NCI-H2196 (cell line): ENCODE measurements at regions not wholly inside any gene's neighbourhood (a gene's known extent, or its start where the extent isn't known, plus 50 kb on each side); places are given as distances from the start of the nearest gene placed in this dataset.

ENCODE experiments used
- DNase-seq: peaks from one replicate; lab custom pipeline; 2025; ENCODE audit not compliant: unreplicated experiment; lab: John Stamatoyannopoulos, UW

DNA sequence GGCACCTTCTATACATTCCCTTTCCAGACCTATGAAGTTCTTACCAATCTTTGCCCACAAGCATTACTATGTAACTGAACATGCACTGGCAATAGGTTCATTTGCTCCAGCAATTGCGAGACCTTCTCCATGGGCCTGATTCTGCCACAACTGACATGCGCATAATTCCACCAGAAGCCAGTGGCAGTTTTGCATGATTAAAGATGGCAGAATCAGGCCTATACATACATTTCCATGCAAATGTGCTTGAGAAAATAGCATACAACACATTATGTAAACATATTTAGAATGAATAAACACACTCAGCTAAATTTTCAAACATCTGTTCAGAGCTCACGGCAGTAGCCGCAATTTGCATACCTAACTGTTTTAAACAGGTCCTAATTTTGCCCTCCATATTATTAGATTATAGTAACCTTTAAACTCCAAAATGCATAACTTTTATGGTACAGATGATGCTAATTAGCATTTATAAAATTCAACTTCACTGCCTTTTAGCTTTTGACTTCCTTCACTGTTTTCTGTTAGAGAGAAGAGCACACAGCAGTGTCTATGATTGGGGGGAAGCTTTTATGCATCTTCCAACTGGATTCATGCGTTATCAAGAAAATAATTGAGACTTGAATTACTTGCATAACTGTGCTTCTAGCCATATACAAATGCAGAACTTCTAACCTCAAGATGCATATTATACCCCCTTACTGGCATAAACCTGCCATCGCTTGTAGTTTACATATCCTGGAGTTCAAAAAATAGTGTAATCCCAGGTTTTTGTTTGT lies 155.3 kb upstream of the CDH19 start:
- DNase-seq = no peak

- DNase-seq = no peak
These were observed 154.1 kb upstream of the CDH19 start for GRCh38 chr18:66757946-66758345.

DNA sequence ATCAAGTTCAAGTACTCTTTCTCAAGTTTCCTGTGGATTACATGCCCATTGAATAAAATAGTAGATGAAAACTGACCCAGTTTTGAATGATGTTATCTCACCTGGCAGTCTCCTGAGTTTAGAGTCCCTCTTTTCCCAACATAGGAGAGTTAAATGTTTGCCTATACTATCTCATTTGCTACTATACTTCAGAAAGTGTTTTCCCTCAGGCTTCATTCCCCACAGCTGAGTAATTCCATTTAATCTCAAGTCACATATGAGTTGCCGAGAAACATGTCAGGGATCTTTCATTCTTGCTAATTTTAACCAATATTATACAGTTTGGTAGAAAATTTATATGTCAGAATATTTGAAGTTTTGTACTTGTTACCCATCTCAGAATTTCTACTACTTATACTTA lies 150.4 kb upstream of the CDH19 start:
- peak; percentile 8 for DNase-seq

DNA sequence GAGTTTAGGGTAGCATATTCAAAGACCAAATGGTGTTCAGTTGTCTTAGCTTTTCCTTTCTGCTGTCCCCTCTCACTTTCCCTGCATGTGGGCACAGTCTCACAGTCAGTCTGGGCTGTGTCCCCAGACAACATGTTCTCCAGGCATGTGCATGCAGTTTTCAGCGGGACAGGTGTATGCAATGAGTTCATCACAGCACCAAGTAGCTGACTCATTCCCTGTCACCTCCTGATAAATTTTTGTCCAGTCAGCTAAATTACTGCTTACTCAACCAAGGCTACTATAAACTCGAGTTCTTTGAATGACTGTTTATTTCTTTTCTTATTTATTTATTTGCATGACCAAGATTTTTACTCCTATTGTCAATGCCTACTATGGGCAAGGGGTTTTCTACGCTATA lies 148.8 kb upstream of the CDH19 start:
- DNase-seq = no peak

DNA sequence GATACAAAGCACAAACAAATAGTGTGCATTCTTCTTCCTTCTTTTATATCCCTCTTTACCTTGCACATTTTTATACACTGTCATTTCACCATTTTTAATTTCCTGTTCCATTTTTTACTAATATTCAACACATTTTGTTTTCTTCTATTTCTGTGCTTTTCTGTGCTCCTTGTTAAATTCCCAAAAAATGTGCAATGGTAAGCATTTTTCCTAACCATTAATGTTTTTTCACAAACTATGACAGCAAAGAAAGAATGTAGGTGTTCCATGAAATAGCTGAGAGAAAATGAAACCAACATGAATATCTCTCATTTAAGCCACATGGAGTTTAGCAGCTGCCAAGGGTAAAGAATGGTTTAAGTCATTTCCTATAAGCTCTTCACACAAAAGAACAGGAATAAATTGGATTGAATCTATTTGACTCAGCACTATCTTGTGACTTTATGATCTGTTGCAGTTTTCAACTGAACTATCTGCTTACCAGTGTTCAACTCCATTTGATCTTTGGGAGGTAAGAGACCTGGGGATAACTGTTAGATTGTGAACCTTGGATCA lies 145.7 kb upstream of the CDH19 start:
- no peak for DNase-seq

DNA sequence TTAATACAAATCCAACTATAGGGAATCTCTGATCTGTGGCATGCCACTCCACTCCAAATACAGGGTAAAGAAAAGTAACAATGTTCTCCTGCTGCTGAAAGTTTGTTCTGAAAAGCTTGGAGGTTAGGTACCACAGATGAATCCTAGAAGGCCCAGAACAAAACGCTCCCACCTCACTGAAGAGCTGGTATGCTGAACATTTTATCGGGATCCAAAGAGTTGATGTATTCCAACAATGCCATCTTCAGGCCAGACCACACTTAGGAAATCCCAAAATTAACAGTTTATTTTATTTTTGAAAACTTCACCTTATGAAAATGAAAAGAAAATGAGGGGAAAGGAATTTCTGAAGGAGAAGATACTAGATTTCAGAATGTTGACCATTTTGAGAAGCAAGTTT lies 145.1 kb upstream of the CDH19 start:
- DNase-seq = no peak

GRCh38 chr18:66742832-66743231 lies 138.9 kb upstream of the CDH19 start:
- no peak for DNase-seq

DNA sequence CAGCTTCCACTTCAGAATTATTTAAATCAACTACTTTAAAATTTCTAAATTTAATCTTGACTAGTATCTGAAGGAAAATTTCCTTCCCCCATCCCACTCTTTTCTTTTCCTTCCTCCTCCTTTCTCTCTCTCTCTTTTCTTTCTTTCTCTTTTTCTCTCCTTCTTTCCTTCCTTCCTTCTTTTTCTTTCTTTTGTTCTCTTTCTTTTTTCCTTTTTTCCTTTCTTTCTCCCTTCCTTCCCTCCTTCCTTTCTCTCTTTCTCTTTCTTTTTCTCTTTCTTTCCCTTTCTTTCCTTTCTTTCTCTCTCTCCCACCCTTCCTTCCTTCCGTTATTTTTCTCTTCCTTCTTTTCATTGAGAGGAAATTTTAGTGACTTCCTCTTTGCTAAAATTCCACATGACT lies 132.0 kb upstream of the CDH19 start:
- no peak for DNase-seq

DNA sequence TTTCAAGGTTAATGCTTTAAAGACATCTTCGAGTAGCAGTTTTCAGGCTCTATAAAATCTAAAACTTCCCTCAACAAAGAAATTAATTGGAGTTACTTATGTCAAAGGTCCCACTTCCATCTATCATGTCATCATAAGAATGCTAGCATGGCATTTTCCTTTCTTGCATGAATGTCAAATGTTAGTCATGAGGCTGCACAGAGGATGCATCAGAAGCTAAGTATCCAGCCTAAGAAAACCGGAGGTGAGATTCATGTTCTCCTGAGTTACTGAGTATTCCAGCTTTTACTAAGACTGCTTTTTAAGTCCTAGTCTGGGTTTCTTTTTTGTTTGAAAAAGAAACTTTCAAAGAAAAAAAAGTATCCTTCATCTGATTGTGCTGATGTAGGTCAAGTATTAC lies 130.6 kb upstream of the CDH19 start:
- no peak for DNase-seq

- no peak for DNase-seq
These were observed 128.0 kb upstream of the CDH19 start for GRCh38 chr18:66731890-66732289.

- no peak for DNase-seq
These were observed 125.8 kb upstream of the CDH19 start for GRCh38 chr18:66729442-66730239.

GRCh38 chr18:66728951-66729350 lies 125.1 kb upstream of the CDH19 start:
- no peak for DNase-seq

DNA sequence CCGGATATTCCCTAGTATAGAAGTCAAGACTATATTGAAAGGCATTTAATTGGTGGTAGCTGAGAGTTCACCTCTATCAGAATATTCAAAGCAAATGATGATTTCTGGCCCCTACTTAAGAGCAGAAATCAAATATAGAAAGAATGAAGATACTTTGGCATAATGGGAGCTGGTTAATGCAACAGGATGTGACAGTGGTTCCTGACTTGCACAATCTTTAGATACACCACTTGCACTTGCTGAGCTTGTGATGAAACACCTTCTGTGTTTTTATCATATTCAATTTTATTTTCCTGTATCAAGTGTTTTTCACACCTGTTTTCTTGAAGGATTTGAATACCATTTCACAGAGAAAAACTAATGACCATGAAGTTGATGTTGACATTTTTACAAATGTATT lies 124.1 kb upstream of the CDH19 start:
- no peak for DNase-seq

GRCh38 chr18:66724664-66725356 lies 120.9 kb upstream of the CDH19 start:
- peak; percentile 30 for DNase-seq

DNA sequence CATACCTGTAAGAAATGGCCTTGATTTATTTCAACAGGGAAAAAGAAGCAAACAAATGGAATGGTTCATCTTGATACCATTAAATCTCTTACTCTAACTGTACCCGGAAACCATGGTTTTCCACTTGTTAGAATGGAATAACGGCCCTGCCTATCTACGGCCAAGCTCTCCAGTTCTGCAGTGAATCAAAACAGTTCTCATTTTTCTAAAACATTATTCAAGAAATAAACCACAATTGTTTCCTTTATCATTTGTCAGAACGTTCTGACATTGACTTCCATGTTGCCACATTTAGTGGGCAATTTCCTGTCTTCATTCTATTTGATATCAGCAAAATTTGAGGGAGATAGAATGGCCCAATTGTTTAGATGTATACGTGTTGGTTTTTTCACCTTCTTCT lies 118.8 kb upstream of the CDH19 start:
- no peak for DNase-seq

GRCh38 chr18:66708646-66709045 lies 104.8 kb upstream of the CDH19 start:
- DNase-seq = no peak

DNA sequence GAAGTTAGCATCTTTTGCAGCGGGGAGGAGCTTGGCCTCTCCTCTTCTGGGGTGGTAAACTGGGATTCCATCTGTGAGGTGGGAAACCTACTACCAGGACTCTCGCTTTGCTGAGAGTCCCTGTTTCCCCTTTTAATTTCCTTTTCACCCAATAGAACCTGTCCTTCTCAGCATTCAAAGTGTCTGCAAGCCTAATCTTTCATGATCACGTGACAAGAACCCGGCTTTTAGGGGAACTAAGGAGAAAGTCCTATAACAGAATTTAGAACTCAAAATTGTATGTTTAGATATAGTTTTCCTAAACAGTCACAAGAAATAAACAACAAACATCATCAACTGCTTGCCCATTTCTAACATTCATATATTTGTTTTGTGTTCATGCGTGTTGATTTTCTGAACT lies 103.6 kb upstream of the CDH19 start:
- DNase-seq = no peak

DNA sequence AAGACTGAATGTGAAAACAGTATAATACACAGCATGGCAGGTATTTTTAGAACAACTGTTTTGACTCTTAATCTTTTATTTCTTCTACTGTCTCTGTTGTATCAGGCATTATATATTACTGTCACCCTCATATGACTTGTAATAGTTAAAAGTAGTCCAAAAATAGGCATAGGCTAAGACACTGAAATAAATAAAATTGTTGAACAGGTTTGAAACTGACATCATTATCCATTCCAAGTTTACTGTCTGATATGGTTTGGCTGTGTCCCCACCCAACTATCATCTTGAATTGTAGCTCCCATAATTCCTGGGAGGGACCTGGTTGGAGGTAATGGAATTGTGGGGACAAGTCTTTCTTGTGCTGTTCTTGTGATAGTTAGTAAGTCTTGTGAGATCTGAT lies 91.4 kb upstream of the CDH19 start:
- no peak for DNase-seq

GRCh38 chr18:66694852-66695251 lies 91.0 kb upstream of the CDH19 start:
- no peak for DNase-seq

DNA sequence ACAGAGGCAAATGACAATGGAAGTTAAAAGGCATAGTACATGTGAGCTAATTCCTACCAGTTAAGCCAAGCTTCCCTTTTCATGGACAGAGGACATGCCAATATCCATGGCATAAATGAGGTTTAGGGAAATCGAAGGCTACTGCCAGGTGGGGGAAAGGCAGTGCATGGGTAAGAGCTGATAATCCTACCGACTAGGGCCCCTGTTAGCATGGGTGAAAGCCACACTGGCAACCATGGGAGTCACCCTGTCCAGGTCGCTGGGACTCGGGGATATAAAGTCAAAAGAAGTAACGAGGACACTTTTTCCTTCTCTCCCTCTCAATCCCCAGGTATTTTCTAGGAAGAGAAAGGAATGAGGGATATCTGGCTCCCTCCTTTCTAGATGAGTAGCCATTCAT lies 83.7 kb upstream of the CDH19 start:
- DNase-seq = no peak

GRCh38 chr18:66682855-66683322 lies 79.0 kb upstream of the CDH19 start:
- no peak for DNase-seq

- no peak for DNase-seq
These were observed 72.8 kb upstream of the CDH19 start for GRCh38 chr18:66676699-66677098.
